K562 (cell line): ENCODE measurements at regions not wholly inside any gene's neighbourhood (a gene's known extent, or its start where the extent isn't known, plus 50 kb on each side); places are given as distances from the start of the nearest gene placed in this dataset.

Source experiments
- ATAC-seq: fragments of 200-7000 bp; cut with Tn5 transposase; 3 replicates; pipeline ENCODE4 v1.9.1; 2020; ENCODE audit warnings: moderate library complexity
- BruUV-seq: library from RNA; stranded (reverse); fragments of 400-500 nt; replicated peaks from 2 replicates; lab custom pipeline; 2021; lab: Mats Ljungman, UMichigan
- CTCF ChIA-PET: fragments of 300-600 bp; formaldehyde crosslinking; extraction: SDS; loops from one replicate; lab custom pipeline; 2021; ENCODE audit warnings: low intra/inter-chr PET ratio; lab: Yijun Ruan, JAX
- POLR2A ChIA-PET: fragments of 300-600, 350-650 bp; sonication (Branson Sonifier 250); formaldehyde crosslinking; extraction: SDS; loops from one replicate; lab custom pipeline; 2021; ENCODE audit warnings: antibody characterized with exemption, inconsistent platforms; lab: Yijun Ruan, JAX
- DNase-seq, 4 experiments: peaks; one replicate each; pipeline versions ENCODE4 v3.0.0 to v3.0.0-alpha.2; 2011 to 2018; ENCODE audit warnings: low spot score in 3 of 4, mixed read lengths in 3 of 4; ENCODE audit errors: extremely low read depth in 1 of 4
- FAIRE-seq: peaks from 2 replicates; lab custom pipeline; 2011; peaks lifted over from hg19 to GRCh38; lab: Jason Lieb, UNC
- H2AFZ ChIP-seq: 2 replicates; pipeline ENCODE4 v1.6.0; 2011; ENCODE audit warnings: low read depth, low read length, control low read depth, inconsistent platforms
- H3K27ac ChIP-seq: fragments of 200-600 bp; 3 replicates; pipeline ENCODE4 v1.8.0; 2011; ENCODE audit warnings: low read depth, mild to moderate bottlenecking, control low read depth, inconsistent platforms, low read length, moderate library complexity, mixed read lengths; ENCODE audit errors: extremely low read depth
- H3K27me3 ChIP-seq, 2 experiments: fragments of 300-600 bp in 1 of 2; 2 replicates in 1 of 2; 3 replicates in 1 of 2; pipeline versions ENCODE4 v1.6.0 to v1.8.0; 2011; ENCODE audit warnings: inconsistent platforms in 2 of 2, low read length in 2 of 2, mild to moderate bottlenecking in 1 of 2, mixed read lengths in 1 of 2, moderate library complexity in 1 of 2; ENCODE audit not compliant: control insufficient read depth in 2 of 2, insufficient read depth in 2 of 2
- H3K36me3 ChIP-seq: fragments of 300-600 bp; 3 replicates; pipeline ENCODE4 v1.8.0; 2011; ENCODE audit warnings: mild to moderate bottlenecking, low read length, inconsistent platforms; ENCODE audit not compliant: control insufficient read depth, insufficient read depth
- H3K4me1 ChIP-seq, 2 experiments: fragments of 200-600 bp in 1 of 2; replicated peaks in 1 of 2; 2 replicates in 1 of 2; 3 replicates in 1 of 2; pipeline versions ENCODE4 v1.5.1 to v1.8.0; 2011; ENCODE audit warnings: inconsistent platforms in 2 of 2, low read length in 2 of 2, mild to moderate bottlenecking in 1 of 2, mixed read lengths in 1 of 2, moderate library complexity in 1 of 2; ENCODE audit not compliant: control insufficient read depth in 2 of 2, insufficient read depth in 2 of 2
- H3K4me2 ChIP-seq: 2 replicates; pipeline ENCODE4 v1.6.1; 2011; ENCODE audit warnings: low read length, control low read depth, inconsistent platforms, mixed read lengths; ENCODE audit not compliant: insufficient read depth
- H3K4me3 ChIP-seq: fragments of 200-600 bp; sonication (generic), shearing (Covaris generic); 2 replicates; pipeline ENCODE4 v1.5.1; 2016; ENCODE audit warnings: control low read depth, inconsistent platforms
- H3K79me2 ChIP-seq: fragments of 200-600 bp; 3 replicates; pipeline ENCODE4 v1.8.0; 2011; ENCODE audit warnings: low read length, inconsistent platforms; ENCODE audit not compliant: control insufficient read depth, insufficient read depth
- H3K9ac ChIP-seq, 2 experiments: 2 replicates each; pipeline versions ENCODE4 v1.6.0 to v1.6.1; 2011; ENCODE audit warnings: low read depth in 2 of 2, low read length in 2 of 2, control low read depth in 1 of 2, inconsistent platforms in 1 of 2, mild to moderate bottlenecking in 1 of 2, mixed read lengths in 1 of 2; ENCODE audit not compliant: insufficient read depth in 1 of 2
- H3K9me1 ChIP-seq: one replicate; pipeline ENCODE4 v1.6.0; 2011; ENCODE audit warnings: inconsistent platforms, mild to moderate bottlenecking, low read length, moderate library complexity; ENCODE audit not compliant: control insufficient read depth, insufficient read depth
- H3K9me3 ChIP-seq: replicated peaks from 2 replicates; pipeline ENCODE4 v1.5.1; 2011; ENCODE audit warnings: low read depth, low read length, inconsistent platforms; ENCODE audit not compliant: control insufficient read depth, insufficient read depth
- H4K20me1 ChIP-seq: replicated peaks from 2 replicates; pipeline ENCODE4 v1.6.1; 2011; ENCODE audit warnings: low read length, inconsistent platforms, mixed read lengths; ENCODE audit not compliant: control insufficient read depth, insufficient read depth
- CCAR2 ChIP-seq: fragments of 200-400 bp; formaldehyde crosslinking; IDR thresholded peaks from 2 replicates; pipeline ENCODE4 v1.6.1; 2017; ENCODE audit warnings: mild to moderate bottlenecking, low read depth, low read length
- COPS2 ChIP-seq: fragments of 450-650 bp; conservative IDR thresholded peaks from 2 replicates; pipeline ENCODE4 v1.6.1; 2016; ENCODE audit warnings: mild to moderate bottlenecking, moderate library complexity
- CREB1 ChIP-seq, 2 experiments: sonication (generic) in 1 of 2; formaldehyde crosslinking in 1 of 2; IDR thresholded peaks; 2 replicates each; pipeline versions ENCODE4 v1.6.1 to v1.8.0; 2012 to 2022; ENCODE audit warnings: inconsistent platforms in 1 of 2, mild to moderate bottlenecking in 1 of 2, missing genetic modification reagents in 1 of 2, moderate library complexity in 1 of 2
- CTCFL ChIP-seq: IDR thresholded peaks from 2 replicates; pipeline ENCODE4 v1.6.1; 2011; ENCODE audit warnings: borderline replicate concordance, low read depth, mild to moderate bottlenecking, moderate library complexity, low read length; ENCODE audit not compliant: insufficient read depth, poor library complexity, severe bottlenecking
- E2F4 ChIP-seq: sonication (generic); formaldehyde crosslinking; IDR thresholded peaks from 2 replicates; pipeline ENCODE4 v1.8.0; 2022; ENCODE audit warnings: mild to moderate bottlenecking, low read depth, missing genetic modification reagents
- EHMT2 ChIP-seq: fragments of 450-650 bp; IDR thresholded peaks from 2 replicates; pipeline ENCODE4 v1.6.1; 2018; ENCODE audit warnings: antibody characterized with exemption
- HNRNPLL ChIP-seq: fragments of 200-400 bp; formaldehyde crosslinking; IDR thresholded peaks from 2 replicates; pipeline ENCODE4 v1.6.1; 2017; ENCODE audit warnings: low read length, low read depth, mild to moderate bottlenecking; ENCODE audit not compliant: poor library complexity, severe bottlenecking
- NR1H2 ChIP-seq: sonication (generic); formaldehyde crosslinking; IDR thresholded peaks from 2 replicates; pipeline ENCODE4 v1.4.0; 2020; ENCODE audit warnings: mild to moderate bottlenecking, missing genetic modification reagents
- NR2C1 ChIP-seq, 2 experiments: fragments of 450-650 bp; IDR thresholded peaks; 2 replicates each; pipeline ENCODE4 v1.6.1; 2017; ENCODE audit warnings: mild to moderate bottlenecking in 2 of 2, antibody characterized with exemption in 1 of 2, inconsistent platforms in 1 of 2, missing compliant biosample characterization in 1 of 2, missing genetic modification characterization in 1 of 2
- POLR3A ChIP-seq: IDR thresholded peaks from 2 replicates; pipeline ENCODE4 v1.6.1; 2011; ENCODE audit warnings: borderline replicate concordance, mild to moderate bottlenecking, moderate library complexity; ENCODE audit not compliant: insufficient read length, insufficient read depth; ENCODE audit errors: extremely low read depth
- TAF15 ChIP-seq: fragments of 200-400 bp; formaldehyde crosslinking; IDR thresholded peaks from 2 replicates; pipeline ENCODE4 v1.6.1; 2017; ENCODE audit warnings: mild to moderate bottlenecking, low read depth, low read length, moderate library complexity
- TFAM ChIP-seq: fragments of 250-450 bp; sonication (Bioruptor Pico); conservative IDR thresholded peaks from 2 replicates; pipeline ENCODE4 v1.5.0; 2021; ENCODE audit warnings: mild to moderate bottlenecking, moderate library complexity
- ZNF212 ChIP-seq: fragments of 450-650 bp; formaldehyde crosslinking; IDR thresholded peaks from 2 replicates; pipeline ENCODE4 v1.4.0; 2020; ENCODE audit warnings: mild to moderate bottlenecking
- ZZZ3 ChIP-seq: fragments of 450-650 bp; IDR thresholded peaks from 2 replicates; pipeline ENCODE4 v1.6.1; 2016; ENCODE audit warnings: antibody characterized with exemption, mild to moderate bottlenecking, moderate library complexity
- WGBS: fragments of 100-300 bp; shearing (Covaris generic); methylation state at CpG from one replicate; pipeline ENCODE4 v1.1.6; 2016; ENCODE audit warnings: low coverage, mixed read lengths; ENCODE audit not compliant: insufficient coverage; ENCODE audit errors: missing lambda C conversion rate; 5-methylcytosine and 5-hydroxymethylcytosine counted together
- in situ Hi-C: fragments of 300-500 bp; cut with MboI; formaldehyde crosslinking; loops from 4 replicates; pipeline ENCODE4 v1.15.0; 2018; ENCODE audit warnings: inconsistent platforms, mixed read lengths
- intact Hi-C: fragments of 100-400 bp; cut with micrococcal nuclease; formaldehyde crosslinking; loops from 2 replicates; pipeline ENCODE4 v1.14.2; 2022

GRCh38 chr11:41989823-41990380 is 530.5 kb upstream of the LRRC4C start:
- POLR2A ChIA-PET = no interaction called here
- Histone ChIP-seq H3K9me3 (no peaks in the 10 kb centered on the region), H2AFZ (no peak overlapping the region), H3K27me3 (no peaks in the 10 kb centered on the region), H3K27ac (no peak overlapping the region), H3K36me3 (no peaks in the 10 kb centered on the region)
- ATAC-seq (no peak), FAIRE-seq (no peak)
- CTCF ChIA-PET = no interaction called here
- intact Hi-C loops = no loop called here
- in situ Hi-C loops = no loop called here
- TF ChIP-seq ZNF212 (CRISPR knock-in tag) (no peak), TAF15 (no peak), CCAR2 (no peak), COPS2 (no peak), EHMT2 (no peak), NR1H2 (CRISPR knock-in tag) (no peak)
- TF ChIP-seq, all 486 proteins: peak for 0
- BruUV-seq = no TSS peak
- Histone ChIP-seq H3K9me1 (no peaks in the 10 kb centered on the region), H3K79me2 (no peaks in the 10 kb centered on the region), H3K4me3 (no peak overlapping the region), H3K4me1 (no peaks in the 10 kb centered on the region), H4K20me1 (no peaks in the 10 kb centered on the region), H3K9ac (no peak overlapping the region), H3K4me2 (no peak overlapping the region)
- no peak for DNase-seq

GRCh38 chr11:41996533-41996932 is 537.1 kb upstream of the LRRC4C start:
- intact Hi-C loops (no loop called here), in situ Hi-C loops (no loop called here)
- Histone ChIP-seq H3K4me3 (no peak overlapping the region), H3K79me2 (no peaks in the 10 kb centered on the region), H4K20me1 (no peaks in the 10 kb centered on the region), H3K36me3 (no peaks in the 10 kb centered on the region), H3K27me3 (no peaks in the 10 kb centered on the region), H2AFZ (no peak overlapping the region), H3K4me2 (no peak overlapping the region), H3K27ac (no peak overlapping the region), H3K9me3 (no peaks in the 10 kb centered on the region), H3K9me1 (no peaks in the 10 kb centered on the region), H3K4me1 (no peaks in the 10 kb centered on the region), H3K9ac (no peak overlapping the region)
- ChIA-PET CTCF (no interaction called here), POLR2A (no interaction called here)
- no peak for ATAC-seq
- no TSS peak for BruUV-seq
- FAIRE-seq = no peak
- DNase-seq = no peak
- 0% methylated on average over 1 of the region's 1 CpG for WGBS
- TF ChIP-seq CTCFL (no peak), E2F4 (no peak), CREB1 (IDR thresholded peaks at IDR 0.05) (no peak), CREB1 (CRISPR knock-in tag; IDR thresholded peaks at IDR 0.05) (no peak), HNRNPLL (no peak), POLR3A (no peak), TFAM (no peak), ZZZ3 (no peak), NR2C1 (IDR thresholded peaks at IDR 0.05) (no peak), NR2C1 (tag; IDR thresholded peaks at IDR 0.05) (no peak)
